ENCODE measurements at regions not wholly inside any gene's neighbourhood (a gene's known extent, or its start where the extent isn't known, plus 50 kb on each side); places are given as distances from the start of the nearest gene placed in this dataset.

DNA sequence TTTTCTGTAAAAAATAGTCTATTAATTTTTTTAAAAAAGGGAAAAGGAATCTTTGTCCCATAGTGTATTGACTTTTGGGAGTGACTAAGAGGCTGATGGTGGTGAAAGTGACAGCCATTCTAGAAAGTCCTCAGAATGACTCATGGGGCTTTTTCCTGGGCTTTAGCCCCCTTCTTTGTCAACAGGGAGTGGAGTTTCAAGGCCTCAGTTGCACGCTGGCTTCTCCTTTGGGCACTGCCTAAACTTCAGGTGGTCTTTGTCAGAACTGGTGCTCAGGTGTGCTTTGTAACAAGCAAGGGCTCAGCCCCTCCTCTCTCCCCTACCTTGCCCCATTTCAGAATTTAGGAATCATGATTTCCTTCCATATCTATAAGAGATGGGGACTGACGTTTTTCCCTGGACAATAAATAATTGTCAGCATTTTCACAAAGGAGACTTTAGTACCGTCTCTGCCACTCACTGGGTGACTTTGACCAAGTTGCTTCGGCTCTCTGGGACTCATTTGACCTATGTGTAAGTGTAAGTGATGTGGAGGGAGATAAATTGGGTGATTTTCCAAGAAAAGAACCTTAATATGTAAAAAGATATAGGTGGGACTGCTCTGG lies 61.2 kb upstream of the IGFBP2 start:
- FAIRE-seq (no peak), DNase-seq (ENCODE audit: low read depth) (peak; percentile 43)
- Histone ChIP-seq H3K4me3 (ENCODE audit: low read depth, low read length) (no peak overlapping the region), H3K36me3 (ENCODE audit: control insufficient read depth, insufficient read depth, low read length) (no peaks in the 10 kb centered on the region), H3K27me3 (ENCODE audit: control insufficient read depth, insufficient read depth, low read length) (no peaks in the 10 kb centered on the region)
- no peak for TF ChIP-seq CTCF (IDR thresholded peaks at IDR 0.05; ENCODE audit: insufficient read depth, low read length, severe bottlenecking)

DNA sequence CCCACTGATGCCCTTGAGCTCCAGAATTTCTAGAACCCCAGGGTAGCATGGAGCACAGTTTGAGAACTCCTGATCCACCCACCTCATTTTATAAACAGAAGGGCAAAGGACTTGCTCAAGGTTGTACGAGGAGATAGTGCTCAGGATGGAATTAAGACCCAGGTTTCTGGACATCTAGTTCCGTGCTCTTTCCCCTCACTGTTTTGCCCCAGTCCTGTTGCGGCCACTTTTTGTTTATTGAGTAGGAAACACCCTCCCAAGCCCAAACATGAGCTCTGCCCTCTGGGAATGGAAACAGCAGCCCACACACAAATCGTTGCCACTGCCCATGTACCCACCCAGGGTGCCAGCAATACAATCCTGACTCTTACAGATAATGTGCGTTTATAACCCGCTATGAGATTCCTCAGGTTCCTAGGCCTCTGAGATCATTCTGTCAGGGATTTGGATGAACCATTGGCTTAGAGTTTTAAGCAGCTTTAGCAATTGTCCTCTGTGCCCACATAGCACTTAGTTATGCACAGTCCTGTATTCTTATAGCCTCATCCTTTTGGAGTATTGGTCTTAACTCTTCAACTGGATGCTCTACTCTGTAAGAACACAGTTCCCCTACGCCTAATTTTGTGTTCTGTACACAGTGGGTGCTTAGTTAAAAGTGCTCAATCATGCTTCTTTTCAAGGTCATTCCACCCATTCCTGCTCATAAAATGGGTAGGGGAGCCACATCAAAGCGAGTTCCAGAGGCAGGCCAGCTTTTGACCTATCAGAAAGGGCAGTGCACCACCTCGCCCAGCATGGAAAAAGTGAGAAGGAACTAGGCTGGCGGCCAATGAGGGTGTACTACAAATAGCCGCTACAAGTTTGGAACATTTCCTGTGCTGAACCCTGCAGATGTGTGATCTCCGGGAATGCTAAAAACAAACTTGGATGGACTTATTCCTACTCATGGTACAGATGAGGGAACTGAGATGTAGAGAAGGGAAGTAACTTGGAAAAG lies 60.3 kb upstream of the IGFBP2 start:
- Histone ChIP-seq H3K27me3 (ENCODE audit: control insufficient read depth, insufficient read depth, low read length) (no peaks in the 10 kb centered on the region), H3K4me3 (ENCODE audit: low read depth, low read length) (no peak overlapping the region), H3K36me3 (ENCODE audit: control insufficient read depth, insufficient read depth, low read length) (no peaks in the 10 kb centered on the region)
- DNase-seq (ENCODE audit: low read depth) (no peak), FAIRE-seq (no peak)
- no peak for TF ChIP-seq CTCF (IDR thresholded peaks at IDR 0.05; ENCODE audit: insufficient read depth, low read length, severe bottlenecking)

GRCh38 chr2:216574046-216574445 lies 59.2 kb upstream of the IGFBP2 start:
- no peak for TF ChIP-seq CTCF (IDR thresholded peaks at IDR 0.05; ENCODE audit: insufficient read depth, low read length, severe bottlenecking)
- FAIRE-seq: no peak

DNA sequence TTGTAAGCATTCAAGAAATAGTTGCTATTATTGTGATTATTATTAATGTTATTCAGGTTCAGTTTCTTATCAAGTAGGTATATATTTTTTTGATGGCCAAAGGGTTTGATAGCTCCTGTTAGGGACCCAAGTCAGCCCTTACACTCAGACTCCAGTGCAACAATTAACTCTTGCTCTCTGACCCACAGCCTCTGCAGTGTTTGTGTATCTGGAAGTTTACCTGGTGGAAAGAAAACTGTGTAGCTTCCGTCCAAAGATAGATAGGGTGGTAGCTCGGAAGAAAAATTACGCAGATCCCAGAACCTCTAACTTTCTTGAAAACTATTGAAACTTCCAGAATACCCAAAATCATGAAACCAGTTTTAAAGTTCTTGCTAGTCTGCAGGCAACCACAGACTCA lies 58.6 kb upstream of the IGFBP2 start:
- FAIRE-seq (no peak), DNase-seq (ENCODE audit: low read depth) (no peak)
- Histone ChIP-seq H3K4me3 (ENCODE audit: low read depth, low read length) (no peak overlapping the region), H3K27me3 (ENCODE audit: control insufficient read depth, insufficient read depth, low read length) (peaks cover 2% of the 10 kb centered on the region), H3K36me3 (ENCODE audit: control insufficient read depth, insufficient read depth, low read length) (no peaks in the 10 kb centered on the region)
- no peak for TF ChIP-seq CTCF (IDR thresholded peaks at IDR 0.05; ENCODE audit: insufficient read depth, low read length, severe bottlenecking)

More at GRCh38 chr2:216574046-216574445, 59.2 kb upstream of the IGFBP2 start:
- Histone ChIP-seq H3K27me3 (ENCODE audit: control insufficient read depth, insufficient read depth, low read length) (peaks cover 2% of the 10 kb centered on the region), H3K36me3 (ENCODE audit: control insufficient read depth, insufficient read depth, low read length) (no peaks in the 10 kb centered on the region), H3K4me3 (ENCODE audit: low read depth, low read length) (no peak overlapping the region)
- no peak for DNase-seq (ENCODE audit: low read depth)

DNA sequence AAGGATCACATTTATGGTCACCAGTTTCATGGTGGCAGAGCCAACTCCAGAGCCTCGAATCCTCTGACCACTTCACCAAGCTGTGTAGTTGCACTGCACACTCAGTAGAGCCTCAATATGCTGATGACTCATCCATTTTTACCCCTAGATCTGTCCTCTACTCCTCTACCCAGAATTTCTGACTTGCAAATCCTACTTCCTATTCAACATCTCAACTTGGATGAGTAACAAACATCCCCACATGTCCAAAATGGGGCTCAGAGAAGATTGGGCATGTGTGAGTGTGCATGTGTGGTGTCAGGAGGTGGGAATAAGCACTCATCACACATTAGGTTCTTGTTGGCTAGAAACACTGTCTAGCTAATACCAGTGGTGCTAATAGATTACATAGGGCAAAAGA lies 57.8 kb upstream of the IGFBP2 start:
- no peak overlapping the region for H3K4me3 ChIP-seq (ENCODE audit: low read depth, low read length)
- DNase-seq (ENCODE audit: low read depth) (no peak), FAIRE-seq (no peak)
- peaks cover 2% of the 10 kb centered on the region for H3K27me3 ChIP-seq (ENCODE audit: control insufficient read depth, insufficient read depth, low read length)
- no peak for TF ChIP-seq CTCF (IDR thresholded peaks at IDR 0.05; ENCODE audit: insufficient read depth, low read length, severe bottlenecking)
- no peaks in the 10 kb centered on the region for H3K36me3 ChIP-seq (ENCODE audit: control insufficient read depth, insufficient read depth, low read length)

Measured in bronchial epithelial cell (primary cell).